HL-60 (cell line): ENCODE measurements at regions not wholly inside any gene's neighbourhood (a gene's known extent, or its start where the extent isn't known, plus 50 kb on each side); places are given as distances from the start of the nearest gene placed in this dataset.

ENCODE experiments used
- CTCF ChIP-seq: IDR thresholded peaks from one replicate; pipeline ENCODE4 v1.5.1; 2011; ENCODE audit warnings: low read length, control low read depth, inconsistent platforms; ENCODE audit not compliant: insufficient read depth
- GABPA ChIP-seq: IDR thresholded peaks from 2 replicates; pipeline ENCODE4 v1.6.1; 2012; ENCODE audit warnings: low read depth
- POLR2AphosphoS5 ChIP-seq: IDR thresholded peaks from 2 replicates; pipeline ENCODE4 v1.6.1; 2012; ENCODE audit warnings: low read depth
- REST ChIP-seq: IDR thresholded peaks from 2 replicates; pipeline ENCODE4 v1.6.1; 2012; ENCODE audit warnings: low read depth; ENCODE audit not compliant: insufficient replicate concordance

GRCh38 chr19:30155381-30156200 lies 213.6 kb downstream of the URI1 start:
- TF ChIP-seq POLR2AphosphoS5 (no peak), CTCF (no peak), REST (no peak), GABPA (no peak)
